Tibial nerve (tissue), 4 donors: ENCODE measurements at regions not wholly inside any gene's neighbourhood (a gene's known extent, or its start where the extent isn't known, plus 50 kb on each side); places are given as distances from the start of the nearest gene placed in this dataset.

Experiments used
- DNase-seq, 2 donors: peaks; one replicate each; pipeline ENCODE4 v3.0.0-alpha.2; 2019; ENCODE audit warnings: low spot score in 2 of 2
- H3K27ac ChIP-seq, 4 donors: fragments of 200-600 bp; sonication (generic) in 3 of 4; one replicate each; pipeline ENCODE4 v1.5.1; 2017 to 2019; ENCODE audit warnings: mild to moderate bottlenecking in 1 of 4
- H3K27me3 ChIP-seq, 2 donors: fragments of 200-600 bp; sonication (generic) in 1 of 2; one replicate each; pipeline versions ENCODE4 v1.5.1 to v1.6.0; 2017 to 2019
- H3K36me3 ChIP-seq, 3 donors: fragments of 200-600 bp; sonication (generic); one replicate each; pipeline ENCODE4 v1.5.1; 2018 to 2019
- H3K4me1 ChIP-seq, 4 donors: fragments of 200-600 bp; sonication (generic) in 3 of 4; one replicate each; pipeline ENCODE4 v1.5.1; 2017 to 2019
- H3K4me3 ChIP-seq, 4 donors: fragments of 200-600 bp; sonication (generic) in 3 of 4; one replicate each; pipeline ENCODE4 v1.5.1; 2017 to 2019; ENCODE audit warnings: mild to moderate bottlenecking in 1 of 4, moderate library complexity in 1 of 4
- H3K9me3 ChIP-seq, 4 donors: fragments of 200-600 bp; sonication (generic) in 3 of 4; one replicate each; pipeline ENCODE4 v1.5.1; 2017 to 2019
- EP300 ChIP-seq, 2 donors: sonication (generic); formaldehyde crosslinking; IDR thresholded peaks; one replicate each; pipeline ENCODE4 v1.6.1; 2017; ENCODE audit warnings: antibody characterized with exemption in 2 of 2, mild to moderate bottlenecking in 1 of 2
- POLR2A ChIP-seq, 2 donors: fragments of 450-650 bp; IDR thresholded peaks; one replicate each; pipeline ENCODE4 v1.6.1; 2017; ENCODE audit warnings: antibody characterized with exemption in 2 of 2, mild to moderate bottlenecking in 2 of 2, moderate library complexity in 2 of 2
- WGBS, 2 donors: methylation state at CpG; one replicate each; pipeline ENCODE4 v1.1.5; 2018; 5-methylcytosine and 5-hydroxymethylcytosine counted together
- TF ChIP-seq, protein P1 (sequence below), 5 experiments: fragments of 200-600 bp in 3 of 5; fragments of 450-650 bp in 2 of 5; sonication (generic) in 3 of 5; IDR thresholded peaks; one replicate each; pipeline ENCODE4 v1.5.1; 2016 to 2019; ENCODE audit warnings: antibody characterized with exemption in 5 of 5, mild to moderate bottlenecking in 3 of 5, moderate library complexity in 2 of 5

DNA sequence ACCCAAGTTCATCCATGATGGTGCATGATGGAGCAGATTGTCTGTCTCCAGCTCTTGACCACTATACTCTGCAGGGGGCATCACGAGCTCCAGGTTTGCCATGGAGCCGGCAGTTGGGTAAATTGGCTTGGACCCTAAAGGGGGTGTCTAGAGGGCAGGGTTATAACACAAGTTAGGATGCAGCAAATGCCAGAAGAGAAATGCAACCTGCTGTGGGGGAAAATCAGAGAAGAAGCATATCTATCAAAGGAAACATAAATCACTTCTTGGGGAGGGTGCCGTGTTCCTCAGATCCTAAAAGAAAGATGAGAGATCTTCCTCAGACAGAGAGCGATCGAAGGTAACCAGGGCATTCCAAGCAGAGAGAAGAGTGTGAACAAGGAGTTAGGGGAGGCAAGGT lies 334.9 kb downstream of the C12orf75 start:
- Histone ChIP-seq H3K36me3 (no peaks in the 10 kb centered on the region), H3K27me3 (no peaks in the 10 kb centered on the region), H3K9me3 (no peaks in the 10 kb centered on the region), H3K27ac (no peak overlapping the region), H3K4me1 (peaks cover 0 to 3% (median 0%) of the 10 kb centered on the region in 4 donors), H3K4me3 (no peak overlapping the region)
- TF ChIP-seq POLR2A (IDR thresholded peaks at IDR 0.05), result no peak
- TF ChIP-seq EP300 (IDR thresholded peaks at IDR 0.05), result no peak
- WGBS, 2 donors, result 92 to 94% methylated on average over 5 of the region's 5 CpGs
- no peak for DNase-seq

DNA sequence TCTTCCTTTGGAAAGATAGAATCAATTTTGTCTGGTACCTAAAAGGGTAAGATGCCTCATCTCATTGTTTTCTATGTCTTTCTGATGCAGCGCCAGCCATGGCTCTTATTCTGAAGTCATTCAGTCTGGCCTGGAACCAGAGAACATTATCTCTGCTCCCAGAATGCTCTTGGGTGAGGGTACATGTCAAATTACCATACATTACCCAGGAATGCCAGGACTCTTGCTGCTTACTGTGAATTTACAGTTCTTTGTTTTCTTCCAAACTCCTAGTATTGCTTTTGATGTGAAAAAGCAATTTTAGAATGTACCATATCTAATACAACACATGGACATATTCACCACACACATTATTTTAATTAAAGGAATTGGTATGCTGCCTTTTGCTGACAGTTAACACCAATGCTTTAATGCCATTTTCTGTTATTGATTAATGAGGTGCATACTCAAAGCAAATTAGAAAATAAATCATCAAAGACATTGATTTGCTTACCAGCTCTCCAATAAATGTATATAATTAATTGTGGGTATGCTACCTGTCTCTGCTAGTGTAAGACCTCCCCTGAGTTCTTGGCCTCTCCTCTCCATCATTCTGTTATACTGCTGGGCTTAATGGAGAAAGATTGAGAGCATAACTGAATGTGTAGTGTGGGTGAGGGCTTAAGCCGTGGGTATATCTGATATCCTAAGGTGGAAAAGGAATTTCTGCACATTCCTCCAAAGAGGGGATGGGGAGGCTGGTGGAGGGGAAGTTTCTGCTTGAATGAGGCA lies 337.7 kb downstream of the C12orf75 start:
- no peak for DNase-seq
- Histone ChIP-seq H3K27ac (no peak overlapping the region), H3K4me1 (peaks cover 0 to 14% (median 6%) of the 10 kb centered on the region in 4 donors), H3K27me3 (no peaks in the 10 kb centered on the region), H3K4me3 (no peak overlapping the region), H3K36me3 (no peaks in the 10 kb centered on the region), H3K9me3 (no peaks in the 10 kb centered on the region)
- WGBS, 2 donors, result 84 to 91% methylated on average over 2 of the region's 2 CpGs
- no peak for TF ChIP-seq POLR2A (IDR thresholded peaks at IDR 0.05)
- TF ChIP-seq, protein P1, sequence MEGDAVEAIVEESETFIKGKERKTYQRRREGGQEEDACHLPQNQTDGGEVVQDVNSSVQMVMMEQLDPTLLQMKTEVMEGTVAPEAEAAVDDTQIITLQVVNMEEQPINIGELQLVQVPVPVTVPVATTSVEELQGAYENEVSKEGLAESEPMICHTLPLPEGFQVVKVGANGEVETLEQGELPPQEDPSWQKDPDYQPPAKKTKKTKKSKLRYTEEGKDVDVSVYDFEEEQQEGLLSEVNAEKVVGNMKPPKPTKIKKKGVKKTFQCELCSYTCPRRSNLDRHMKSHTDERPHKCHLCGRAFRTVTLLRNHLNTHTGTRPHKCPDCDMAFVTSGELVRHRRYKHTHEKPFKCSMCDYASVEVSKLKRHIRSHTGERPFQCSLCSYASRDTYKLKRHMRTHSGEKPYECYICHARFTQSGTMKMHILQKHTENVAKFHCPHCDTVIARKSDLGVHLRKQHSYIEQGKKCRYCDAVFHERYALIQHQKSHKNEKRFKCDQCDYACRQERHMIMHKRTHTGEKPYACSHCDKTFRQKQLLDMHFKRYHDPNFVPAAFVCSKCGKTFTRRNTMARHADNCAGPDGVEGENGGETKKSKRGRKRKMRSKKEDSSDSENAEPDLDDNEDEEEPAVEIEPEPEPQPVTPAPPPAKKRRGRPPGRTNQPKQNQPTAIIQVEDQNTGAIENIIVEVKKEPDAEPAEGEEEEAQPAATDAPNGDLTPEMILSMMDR (IDR thresholded peaks at IDR 0.05), result no peak
- TF ChIP-seq EP300 (IDR thresholded peaks at IDR 0.05), result no peak

DNA sequence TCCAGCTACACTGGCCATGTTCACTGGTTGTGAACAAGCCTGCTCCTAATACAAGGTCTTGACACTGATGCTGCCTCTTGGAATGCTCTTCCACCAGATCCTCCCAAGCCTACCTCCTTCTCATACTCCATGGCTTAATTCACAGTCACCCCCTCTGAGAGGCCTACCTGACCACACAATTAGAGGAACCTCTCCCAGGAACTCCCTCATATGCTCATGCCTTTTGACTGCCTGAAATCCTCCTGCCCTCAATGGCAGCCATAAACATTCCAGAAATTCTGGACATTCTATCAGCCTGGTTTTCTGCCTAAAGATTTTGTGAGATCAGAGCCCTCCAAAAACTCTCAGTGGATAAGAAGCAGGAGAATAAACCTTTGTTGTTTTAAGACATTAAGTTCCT lies 340.2 kb downstream of the C12orf75 start:
- no peak for DNase-seq

DNA sequence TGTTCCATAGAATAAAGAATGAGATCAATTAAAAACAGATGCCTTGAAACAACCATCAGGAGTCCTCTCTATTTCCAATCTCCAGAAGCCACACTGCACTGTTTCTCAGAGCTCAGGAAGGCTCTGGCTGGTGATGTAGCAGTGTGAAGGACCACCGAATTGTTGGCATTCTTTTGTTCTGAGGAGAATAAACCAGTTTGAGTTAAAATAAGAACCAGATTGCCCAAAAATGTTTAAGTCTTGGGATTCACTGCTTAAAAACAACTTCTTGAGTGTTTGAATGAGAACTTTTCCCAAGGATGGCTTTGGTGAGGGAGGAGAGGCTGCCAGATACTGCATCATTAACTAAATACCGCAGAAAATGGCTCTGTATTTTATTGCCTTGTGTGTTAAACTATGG lies 341.2 kb downstream of the C12orf75 start:
- H3K27ac ChIP-seq, result peak overlapping the region in 2 of 4 donors; percentile 59 to 80
- WGBS, 2 donors, result 67 to 83% methylated on average over 2 of the region's 2 CpGs

More for the DNA sequence above, 340.2 kb downstream of the C12orf75 start:
- H3K36me3 ChIP-seq, result no peaks in the 10 kb centered on the region
- peaks cover 0 to 18% (median 6%) of the 10 kb centered on the region in 4 donors for H3K4me1 ChIP-seq
- no peaks in the 10 kb centered on the region for H3K27me3 ChIP-seq
- no peak overlapping the region for H3K4me3 ChIP-seq
- TF ChIP-seq POLR2A (IDR thresholded peaks at IDR 0.05), result no peak
- no peak for TF ChIP-seq EP300 (IDR thresholded peaks at IDR 0.05)
- TF ChIP-seq, protein P1 (IDR thresholded peaks at IDR 0.05), result no peak
- H3K9me3 ChIP-seq, result no peaks in the 10 kb centered on the region
- no peak overlapping the region for H3K27ac ChIP-seq

DNA sequence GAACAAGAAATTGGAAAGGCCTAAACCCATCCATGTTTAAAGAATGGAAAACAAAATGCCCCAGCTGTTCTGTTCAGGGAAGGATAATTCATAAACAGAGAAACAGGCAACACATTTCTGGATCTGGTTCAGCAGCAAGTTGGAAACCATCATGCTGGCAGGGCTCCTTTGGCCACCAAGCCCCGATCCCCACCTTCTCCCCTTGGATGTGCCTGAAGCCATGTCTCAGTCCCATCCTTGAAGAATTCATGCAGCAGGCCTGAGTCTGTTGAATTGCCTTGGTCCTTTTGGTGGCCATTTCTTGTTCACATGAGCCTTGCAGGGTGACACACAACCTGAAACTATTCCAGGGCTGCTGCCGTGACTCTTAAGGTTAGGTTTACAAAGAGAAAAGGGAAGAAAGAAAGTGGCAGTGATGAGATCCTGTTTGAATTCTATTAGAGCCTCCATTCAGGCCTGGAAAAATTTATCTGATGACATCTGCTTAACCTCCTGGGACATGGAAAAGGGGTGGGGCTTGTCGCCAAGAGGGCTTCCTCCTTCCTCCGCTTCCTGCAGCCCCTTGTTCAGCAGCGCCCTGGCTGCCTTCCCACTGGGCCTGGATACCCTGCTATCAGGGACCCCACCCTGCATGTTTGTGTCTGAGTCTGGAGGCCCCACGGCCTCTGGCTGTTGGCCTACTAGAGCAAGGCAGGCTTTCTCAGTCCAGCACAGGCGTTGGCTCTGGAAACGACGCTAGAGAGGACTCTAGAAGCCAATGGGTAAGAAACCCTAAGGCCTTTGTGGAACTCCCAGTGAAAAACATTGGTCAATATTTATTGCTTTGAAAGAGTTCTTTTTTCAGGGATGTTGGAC lies 341.9 kb downstream of the C12orf75 start:
- Histone ChIP-seq H3K9me3 (no peaks in the 10 kb centered on the region), H3K4me3 (no peak overlapping the region), H3K27me3 (no peaks in the 10 kb centered on the region), H3K27ac (peak overlapping the region in 3 of 4 donors; percentile 52 to 80 (median 59)), H3K4me1 (peaks cover 0 to 29% (median 6%) of the 10 kb centered on the region in 4 donors), H3K36me3 (no peaks in the 10 kb centered on the region)
- TF ChIP-seq EP300 (IDR thresholded peaks at IDR 0.05), result peak in 1 of 2 donors; percentile 29
- TF ChIP-seq POLR2A (IDR thresholded peaks at IDR 0.05), result no peak
- WGBS, 2 donors, result 32 to 35% methylated on average over 9 of the region's 9 CpGs
- peak; percentile 12 to 28 for DNase-seq

More for the DNA sequence above, 341.2 kb downstream of the C12orf75 start:
- H3K36me3 ChIP-seq, result no peaks in the 10 kb centered on the region
- H3K4me1 ChIP-seq, result peaks cover 0 to 28% (median 6%) of the 10 kb centered on the region in 4 donors
- no peak for TF ChIP-seq EP300 (IDR thresholded peaks at IDR 0.05)
- TF ChIP-seq POLR2A (IDR thresholded peaks at IDR 0.05), result no peak
- TF ChIP-seq, protein P1 (IDR thresholded peaks at IDR 0.05), result no peak
- H3K27me3 ChIP-seq, result no peaks in the 10 kb centered on the region
- no peaks in the 10 kb centered on the region for H3K9me3 ChIP-seq
- H3K4me3 ChIP-seq, result no peak overlapping the region
- no peak for DNase-seq
